Activated CD8-positive, alpha-beta memory T cell treated with anti-CD3 and anti-CD28 coated beads for 24 hours (primary cell): ENCODE measurements at regions not wholly inside any gene's neighbourhood (a gene's known extent, or its start where the extent isn't known, plus 50 kb on each side); places are given as distances from the start of the nearest gene placed in this dataset.

Source experiments
- DNase-seq: peaks from one replicate; pipeline ENCODE4 v3.0.0-alpha.2; 2020

- DNase-seq, result no peak
These were observed 542.7 kb downstream of the TNS3 start for GRCh38 chr7:47039089-47039648.

GRCh38 chr7:47038621-47039020 lies 543.3 kb downstream of the TNS3 start:
- DNase-seq, result no peak

DNA sequence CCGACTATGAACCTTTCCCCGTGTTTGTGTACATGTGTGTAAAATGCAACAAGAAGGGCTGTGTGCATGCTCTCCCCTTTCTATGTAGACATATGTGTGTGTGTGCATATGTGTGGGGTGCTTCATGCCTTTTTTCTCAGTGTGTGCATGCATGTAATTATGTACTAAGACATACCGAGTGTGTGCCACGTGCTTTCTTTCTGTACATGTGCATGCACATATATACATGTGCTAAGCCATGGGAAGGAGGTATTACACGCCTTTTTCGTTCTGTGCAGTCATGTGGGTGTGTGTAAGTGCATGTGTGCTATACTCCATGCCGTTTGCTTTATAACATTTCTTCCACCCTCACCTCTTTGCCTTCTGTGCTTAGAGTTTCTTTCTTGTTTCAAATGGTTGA lies 544.3 kb downstream of the TNS3 start:
- no peak for DNase-seq

DNA sequence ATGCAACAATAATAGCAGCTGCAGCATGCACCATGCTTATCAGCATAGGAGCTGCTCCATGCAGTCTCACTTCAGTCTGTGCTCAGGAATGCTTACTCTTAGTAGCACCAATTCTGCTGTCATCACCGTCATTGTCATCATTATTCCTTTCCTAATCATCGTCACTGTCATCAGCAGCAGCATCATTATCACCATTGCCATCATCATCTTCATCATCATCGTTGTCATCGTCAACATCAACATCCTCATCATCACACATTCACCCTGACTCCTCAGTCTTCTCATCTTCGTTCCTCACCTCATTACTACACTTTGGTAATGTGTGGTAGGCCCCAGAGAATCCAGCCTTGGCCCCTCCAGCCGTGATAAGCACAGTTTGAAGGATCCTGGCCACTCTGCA lies 545.0 kb downstream of the TNS3 start:
- no peak for DNase-seq

- no peak for DNase-seq
These were observed 546.4 kb downstream of the TNS3 start for GRCh38 chr7:47035522-47035921.

DNA sequence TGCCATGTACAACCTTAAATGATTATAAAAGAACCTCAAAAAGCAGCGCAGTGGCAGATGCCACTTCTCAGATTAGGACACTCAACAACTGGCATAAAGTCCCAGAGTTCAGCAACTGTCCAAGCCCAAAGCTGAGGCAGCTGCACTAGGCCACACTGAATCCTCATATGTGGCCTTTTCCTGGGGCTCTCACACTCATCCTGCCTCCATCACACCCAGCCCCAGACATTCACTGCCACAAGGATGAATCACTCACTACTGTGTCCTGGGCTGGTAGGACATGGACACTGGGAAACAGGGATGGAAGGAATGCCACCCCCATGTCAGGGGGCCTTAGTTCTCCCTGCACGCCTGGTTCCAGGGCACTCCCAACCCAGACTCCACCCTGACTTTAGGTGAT lies 547.7 kb downstream of the TNS3 start:
- no peak for DNase-seq

DNA sequence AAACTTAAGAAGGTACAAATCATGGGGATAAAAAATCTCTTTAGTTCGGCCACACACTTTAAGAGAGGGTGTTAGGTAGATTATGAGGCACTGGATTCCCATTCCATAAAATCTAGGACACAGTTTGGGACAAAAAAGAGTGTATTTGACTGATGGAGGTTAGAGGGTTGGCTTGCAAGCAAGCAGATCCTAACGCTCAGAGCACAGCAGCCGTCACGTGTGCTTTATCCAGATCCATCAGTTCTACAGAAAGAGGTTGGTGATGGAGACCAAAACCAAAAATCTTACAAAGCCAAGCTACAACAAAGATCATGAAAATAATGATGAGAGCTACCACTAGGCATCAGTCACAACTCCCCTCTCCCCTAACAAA lies 549.4 kb downstream of the TNS3 start:
- no peak for DNase-seq

DNA sequence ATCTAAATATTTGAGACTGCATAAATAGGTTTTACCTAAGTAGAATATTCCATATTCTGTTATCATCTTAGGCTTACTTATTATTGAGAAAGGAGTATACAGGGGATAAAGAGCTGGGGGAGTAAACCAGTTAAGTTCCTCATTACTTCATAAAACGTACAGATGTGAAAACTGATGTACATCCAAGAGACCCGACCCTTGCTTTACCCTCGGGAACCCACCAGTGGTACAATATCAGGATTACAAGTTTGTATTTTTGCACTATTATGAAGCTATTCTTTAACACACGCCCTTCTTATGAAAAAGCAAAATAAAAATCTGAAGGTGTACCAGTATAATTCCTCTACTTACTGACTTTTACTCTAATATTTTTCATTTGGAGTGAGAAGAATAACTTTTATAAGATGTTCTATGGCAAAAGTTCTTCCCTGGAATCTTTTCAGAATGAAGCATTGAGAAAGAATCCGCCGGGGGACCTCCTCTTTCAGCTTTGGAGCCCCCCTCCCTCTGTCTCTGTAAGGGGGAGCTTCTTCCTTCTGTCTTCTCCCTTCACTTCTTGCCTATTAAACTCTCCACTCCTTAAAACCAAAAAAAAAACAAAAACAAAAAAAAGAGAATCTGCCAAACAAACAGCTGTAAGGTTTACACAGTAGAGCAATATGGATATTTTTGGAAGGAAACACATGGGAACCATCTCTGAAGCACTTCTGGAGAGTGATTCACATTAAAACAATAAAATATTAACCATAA lies 550.0 kb downstream of the TNS3 start:
- DNase-seq, result no peak

DNA sequence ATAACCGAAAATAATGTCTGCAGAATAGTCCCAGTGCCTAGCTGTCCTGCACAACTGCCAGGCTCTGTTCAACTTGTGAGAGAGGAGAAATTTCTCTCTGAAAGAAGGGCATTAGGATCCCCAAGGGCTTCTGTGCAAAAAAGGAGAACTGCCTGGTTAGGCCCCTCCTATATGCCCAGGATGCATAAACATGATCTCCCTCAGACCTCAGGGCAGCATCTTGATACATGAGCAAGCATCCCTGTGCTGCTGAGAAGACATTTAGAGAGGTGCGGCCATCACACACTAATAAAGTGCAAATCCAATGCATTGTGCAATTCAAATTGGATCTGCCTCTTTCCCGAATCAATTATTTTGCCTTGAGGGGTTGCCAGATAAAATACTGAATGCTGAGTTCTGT lies 553.6 kb downstream of the TNS3 start:
- DNase-seq, result no peak

DNA sequence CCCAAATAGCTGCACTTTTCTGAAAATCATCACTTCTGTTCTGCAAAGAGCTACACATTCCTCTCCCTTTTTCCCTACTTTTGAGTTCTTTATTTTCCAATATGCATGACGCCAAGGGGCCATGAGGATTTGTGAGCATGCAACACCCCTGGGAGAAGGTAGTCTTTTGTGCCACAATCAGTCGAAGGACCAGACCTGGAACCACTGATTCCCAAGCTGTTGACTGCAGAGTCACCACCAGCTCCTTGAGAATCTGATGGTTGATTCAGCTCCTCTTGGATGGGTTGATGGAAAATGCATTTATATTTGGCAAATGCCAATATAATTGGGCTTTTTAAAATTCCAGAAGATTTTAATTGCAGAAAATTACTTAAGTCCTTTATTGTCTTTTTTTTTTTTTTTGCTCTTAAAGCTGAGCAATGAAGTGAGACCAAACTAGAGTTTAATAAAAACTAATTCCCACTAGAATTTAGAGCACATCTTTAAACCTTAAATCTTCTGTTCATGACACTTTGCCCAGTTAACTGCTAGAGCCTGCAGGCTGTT lies 554.1 kb downstream of the TNS3 start:
- DNase-seq, result no peak

DNA sequence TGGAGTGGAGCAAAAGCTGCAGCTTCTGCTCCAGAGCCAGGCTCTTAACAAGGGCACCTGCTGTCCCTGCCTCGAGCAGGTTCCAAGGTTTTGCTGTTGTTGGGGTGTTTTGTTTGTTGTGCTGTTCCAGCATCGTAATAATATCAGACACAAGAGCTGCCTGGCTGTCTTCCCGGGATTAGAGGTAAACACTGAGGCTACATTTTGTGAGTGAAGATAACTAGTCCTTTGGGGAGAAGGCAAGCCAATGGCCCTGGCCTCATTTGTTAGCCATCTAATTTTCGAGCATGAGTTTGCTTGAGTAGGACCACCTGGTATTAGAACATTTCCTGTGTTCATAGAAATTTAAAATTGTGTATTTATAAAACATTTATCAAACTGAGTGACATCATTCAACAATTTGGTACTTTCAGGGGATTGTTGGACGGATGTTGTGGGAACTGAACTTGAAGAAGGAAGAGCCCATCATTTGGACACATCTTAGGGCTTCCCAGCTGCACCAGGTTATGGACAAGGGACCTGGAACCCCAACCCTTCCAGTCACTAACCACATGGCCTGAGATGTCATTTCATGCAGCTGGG lies 555.0 kb downstream of the TNS3 start:
- DNase-seq, result no peak

GRCh38 chr7:47024991-47025390 lies 556.9 kb downstream of the TNS3 start:
- DNase-seq, result no peak

DNA sequence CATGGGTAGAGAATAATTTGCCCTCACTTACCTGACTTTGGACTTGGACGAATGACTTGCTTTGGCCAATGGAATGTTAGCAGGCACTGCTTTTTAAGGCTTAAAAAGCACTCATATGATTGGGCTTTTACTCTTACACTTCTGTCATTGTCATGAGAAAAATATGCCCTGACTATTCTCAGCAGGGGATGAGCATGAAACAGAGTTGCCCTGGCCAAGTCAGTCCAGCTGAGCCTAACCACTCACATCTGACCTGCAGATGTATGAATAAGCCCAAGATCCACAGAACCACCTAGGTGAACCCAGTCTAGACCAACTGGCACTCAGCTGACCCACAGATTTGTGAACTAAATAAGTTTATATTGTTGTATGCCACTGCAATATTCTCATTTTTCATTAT lies 573.5 kb downstream of the TNS3 start:
- DNase-seq, result no peak

DNA sequence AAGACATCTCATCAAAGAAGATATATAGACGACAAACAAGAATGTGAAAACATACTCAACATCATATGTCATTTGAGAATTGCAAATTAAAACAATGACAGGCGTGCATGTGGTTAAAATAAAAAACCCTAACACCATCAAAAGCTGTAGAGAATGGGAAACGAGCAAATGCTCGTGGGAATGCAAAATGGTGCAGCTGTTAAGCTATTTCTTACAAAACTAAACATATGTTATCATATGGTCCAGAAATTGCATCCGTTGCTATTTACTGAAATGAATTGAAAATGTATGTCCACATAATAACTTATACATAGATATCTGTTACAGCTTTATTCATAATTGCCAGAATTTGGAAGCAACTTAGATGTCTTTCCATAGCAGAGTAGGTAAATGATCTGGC lies 574.4 kb downstream of the TNS3 start:
- no peak for DNase-seq

DNA sequence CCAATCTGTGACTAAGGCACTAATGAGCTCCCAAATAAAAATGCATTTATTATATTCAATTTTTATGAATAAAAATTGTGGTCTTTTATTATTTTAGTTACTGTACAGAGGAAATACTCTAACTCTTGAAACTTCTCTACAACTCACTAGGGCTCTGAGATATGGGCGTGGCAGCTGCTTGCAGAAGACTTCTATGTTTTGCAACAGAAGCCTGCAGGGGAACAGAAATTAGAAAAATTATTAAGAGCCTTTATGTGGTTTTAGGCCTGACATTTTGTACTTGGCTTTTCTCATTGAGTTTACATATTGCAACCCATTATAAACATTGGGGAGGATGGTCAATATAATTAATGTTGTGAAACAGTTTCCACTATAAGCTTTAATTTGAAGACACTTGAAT lies 581.4 kb downstream of the TNS3 start:
- no peak for DNase-seq

DNA sequence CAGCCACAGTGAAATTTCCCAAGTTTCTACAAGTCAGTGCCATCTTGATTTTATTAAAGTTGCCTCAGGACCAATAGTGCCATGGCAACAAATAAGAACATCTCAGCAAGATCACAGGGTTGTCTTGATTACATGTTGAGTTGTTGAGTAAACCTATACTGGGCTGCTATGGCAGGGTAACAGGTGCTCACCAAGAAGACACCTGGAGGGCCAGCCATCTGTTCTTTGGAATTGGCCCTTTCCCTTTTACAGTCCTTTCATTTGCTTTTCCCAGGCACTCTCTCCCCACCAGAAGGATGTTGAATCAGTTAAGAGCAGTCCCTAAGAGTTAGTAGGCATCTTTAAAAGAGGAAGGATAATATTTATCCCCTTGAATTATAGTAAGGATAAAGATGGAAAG lies 582.0 kb downstream of the TNS3 start:
- DNase-seq, result no peak

GRCh38 chr7:46996972-46997371 lies 584.9 kb downstream of the TNS3 start:
- DNase-seq, result no peak

- DNase-seq, result no peak
These were observed 588.5 kb downstream of the TNS3 start for GRCh38 chr7:46993396-46993795.

GRCh38 chr7:46990761-46991160 lies 591.1 kb downstream of the TNS3 start:
- no peak for DNase-seq

GRCh38 chr7:46989247-46989646 lies 592.7 kb downstream of the TNS3 start:
- no peak for DNase-seq

GRCh38 chr7:46982928-46983327 lies 599.0 kb downstream of the TNS3 start:
- DNase-seq, result no peak

GRCh38 chr7:46979439-46979838 lies 602.5 kb downstream of the TNS3 start:
- no peak for DNase-seq

- no peak for DNase-seq
These were observed 606.4 kb downstream of the TNS3 start for GRCh38 chr7:46975493-46975892.

- DNase-seq, result no peak
These were observed 609.7 kb downstream of the TNS3 start for GRCh38 chr7:46972205-46972604.

DNA sequence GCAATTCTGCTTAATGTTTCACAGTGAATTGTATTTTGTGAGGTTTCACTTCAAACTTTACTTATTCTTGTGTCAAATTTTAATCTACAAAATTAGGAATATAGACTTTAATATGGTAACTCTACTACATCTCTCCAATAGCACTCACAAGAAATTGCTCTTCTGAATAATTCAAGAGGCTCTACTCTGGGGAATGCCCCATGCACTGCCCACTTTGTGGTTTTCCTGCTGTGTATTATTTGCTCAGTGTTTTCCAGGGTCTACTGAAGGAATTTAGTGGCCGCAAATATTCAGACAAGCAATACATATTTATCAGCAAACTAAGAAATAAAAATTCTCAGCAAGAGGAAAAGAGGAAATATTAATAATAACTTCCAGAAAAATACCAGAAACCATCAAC lies 611.4 kb downstream of the TNS3 start:
- no peak for DNase-seq
